K562 (cell line): ENCODE measurements at regions not wholly inside any gene's neighbourhood (a gene's known extent, or its start where the extent isn't known, plus 50 kb on each side); places are given as distances from the start of the nearest gene placed in this dataset.

Experiments used
- ATF1 ChIP-seq, 2 experiments: fragments of 450-650 bp in 1 of 2; IDR thresholded peaks; 2 replicates each; pipeline ENCODE4 v1.6.1; 2016; ENCODE audit warnings: missing compliant biosample characterization in 1 of 2, missing genetic modification characterization in 1 of 2
- CBFA2T3 ChIP-seq: fragments of 450-650 bp; IDR thresholded peaks from 2 replicates; pipeline ENCODE4 v1.6.1; 2017
- DPF2 ChIP-seq: fragments of 450-650 bp; IDR thresholded peaks from 2 replicates; pipeline ENCODE4 v1.6.1; 2016
- FOXA3 ChIP-seq, 2 experiments: fragments of 450-650 bp in 1 of 2; sonication (generic) in 1 of 2; formaldehyde crosslinking; IDR thresholded peaks in 1 of 2; conservative IDR thresholded peaks in 1 of 2; 2 replicates each; pipeline versions ENCODE4 v1.4.0 to v1.8.0; 2020 to 2022; ENCODE audit warnings: mild to moderate bottlenecking in 2 of 2, missing genetic modification reagents in 1 of 2
- GATA2 ChIP-seq: sonication (generic); formaldehyde crosslinking; IDR thresholded peaks from 2 replicates; pipeline ENCODE4 v1.4.0; 2020; ENCODE audit warnings: mild to moderate bottlenecking, missing genetic modification reagents
- HDAC2 ChIP-seq: fragments of 450-650 bp; IDR thresholded peaks from 2 replicates; pipeline ENCODE4 v1.6.1; 2016; ENCODE audit warnings: mild to moderate bottlenecking
- KDM1A ChIP-seq, 2 experiments: fragments of 450-650 bp; IDR thresholded peaks; 2 replicates each; pipeline ENCODE4 v1.6.1; 2016; ENCODE audit warnings: mild to moderate bottlenecking in 2 of 2
- MAZ ChIP-seq, 2 experiments: fragments of 450-650 bp in 1 of 2; sonication (generic) in 1 of 2; formaldehyde crosslinking; IDR thresholded peaks in 1 of 2; conservative IDR thresholded peaks in 1 of 2; 2 replicates each; pipeline versions ENCODE4 v1.4.0 to v1.5.0; 2020; ENCODE audit warnings: mild to moderate bottlenecking in 1 of 2, missing genetic modification reagents in 1 of 2
- MTA2 ChIP-seq: fragments of 450-650 bp; IDR thresholded peaks from 2 replicates; pipeline ENCODE4 v1.6.1; 2016; ENCODE audit warnings: low read depth
- MYNN ChIP-seq, 2 experiments: sonication (generic); formaldehyde crosslinking in 1 of 2; IDR thresholded peaks; 2 replicates each; pipeline versions ENCODE4 v1.5.0 to v1.6.1; 2016 to 2020; ENCODE audit warnings: antibody characterized with exemption in 1 of 2, missing genetic modification reagents in 1 of 2
- NFXL1 ChIP-seq: fragments of 450-650 bp; formaldehyde crosslinking; IDR thresholded peaks from 2 replicates; pipeline ENCODE4 v1.4.0; 2021; ENCODE audit warnings: mild to moderate bottlenecking
- RBM39 ChIP-seq: fragments of 200-400 bp; formaldehyde crosslinking; optimal IDR thresholded peaks from 2 replicates; pipeline ENCODE3; 2018; ENCODE audit warnings: low read depth, low read length
- SMARCA4 ChIP-seq: fragments of 450-650 bp; IDR thresholded peaks from 2 replicates; pipeline ENCODE4 v1.6.1; 2016
- TAL1 ChIP-seq: fragments of 450-650 bp; IDR thresholded peaks from 2 replicates; pipeline ENCODE4 v1.6.1; 2016; ENCODE audit warnings: mild to moderate bottlenecking
- TCF3 ChIP-seq: sonication (generic); formaldehyde crosslinking; IDR thresholded peaks from 2 replicates; pipeline ENCODE4 v1.4.0; 2020; ENCODE audit warnings: mild to moderate bottlenecking, missing genetic modification reagents
- ZKSCAN8 ChIP-seq: fragments of 200-800 bp; sonication (Bioruptor generic); IDR thresholded peaks from 2 replicates; pipeline ENCODE4 v1.6.1; 2016; ENCODE audit warnings: missing genetic modification characterization, missing compliant biosample characterization
- TF ChIP-seq, protein P1 (sequence below): sonication (generic); formaldehyde crosslinking; IDR thresholded peaks from 2 replicates; pipeline ENCODE4 v1.8.0; 2022; ENCODE audit warnings: mild to moderate bottlenecking, missing genetic modification reagents
- TF ChIP-seq, protein P2 (sequence below): sonication (generic); formaldehyde crosslinking; IDR thresholded peaks from 2 replicates; pipeline ENCODE4 v1.8.1; 2023; ENCODE audit warnings: mild to moderate bottlenecking, missing genetic modification reagents
- TF ChIP-seq, protein P3 (sequence below), 2 experiments: IDR thresholded peaks in 1 of 2; conservative IDR thresholded peaks in 1 of 2; 2 replicates each; pipeline ENCODE4 v1.6.1; 2016; ENCODE audit warnings: low read depth in 2 of 2, mild to moderate bottlenecking in 1 of 2, missing compliant biosample characterization in 1 of 2, missing genetic modification characterization in 1 of 2, moderate library complexity in 1 of 2
- TF ChIP-seq, protein P4 (sequence below): fragments of 250-450 bp; sonication (Bioruptor Pico); IDR thresholded peaks from 2 replicates; pipeline ENCODE4 v1.5.0; 2021
- TF ChIP-seq, protein P5 (sequence below): sonication (generic); formaldehyde crosslinking; IDR thresholded peaks from 2 replicates; pipeline ENCODE4 v1.9.0; 2022; ENCODE audit warnings: mild to moderate bottlenecking, missing genetic modification reagents

DNA sequence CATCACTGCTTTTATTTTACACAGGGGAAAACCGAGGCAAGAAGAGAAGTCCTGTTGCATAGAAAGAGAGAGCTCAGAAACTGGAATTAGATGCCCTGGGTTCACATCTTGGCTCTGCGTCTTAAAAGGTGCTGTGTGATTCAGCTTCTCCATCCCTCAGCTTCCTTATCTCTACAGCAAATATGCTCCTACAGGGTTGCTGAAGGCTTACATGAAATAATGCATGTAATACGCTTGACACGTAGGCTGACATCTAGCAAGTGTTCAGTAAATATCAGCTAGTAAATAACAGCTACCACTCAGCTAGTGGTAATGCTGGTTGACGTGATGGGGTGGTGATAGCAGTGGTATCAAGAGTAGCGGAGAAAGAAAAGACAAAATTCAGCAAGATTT is 77.1 kb upstream of the CD55 start (continued):
- TF ChIP-seq, protein P1, sequence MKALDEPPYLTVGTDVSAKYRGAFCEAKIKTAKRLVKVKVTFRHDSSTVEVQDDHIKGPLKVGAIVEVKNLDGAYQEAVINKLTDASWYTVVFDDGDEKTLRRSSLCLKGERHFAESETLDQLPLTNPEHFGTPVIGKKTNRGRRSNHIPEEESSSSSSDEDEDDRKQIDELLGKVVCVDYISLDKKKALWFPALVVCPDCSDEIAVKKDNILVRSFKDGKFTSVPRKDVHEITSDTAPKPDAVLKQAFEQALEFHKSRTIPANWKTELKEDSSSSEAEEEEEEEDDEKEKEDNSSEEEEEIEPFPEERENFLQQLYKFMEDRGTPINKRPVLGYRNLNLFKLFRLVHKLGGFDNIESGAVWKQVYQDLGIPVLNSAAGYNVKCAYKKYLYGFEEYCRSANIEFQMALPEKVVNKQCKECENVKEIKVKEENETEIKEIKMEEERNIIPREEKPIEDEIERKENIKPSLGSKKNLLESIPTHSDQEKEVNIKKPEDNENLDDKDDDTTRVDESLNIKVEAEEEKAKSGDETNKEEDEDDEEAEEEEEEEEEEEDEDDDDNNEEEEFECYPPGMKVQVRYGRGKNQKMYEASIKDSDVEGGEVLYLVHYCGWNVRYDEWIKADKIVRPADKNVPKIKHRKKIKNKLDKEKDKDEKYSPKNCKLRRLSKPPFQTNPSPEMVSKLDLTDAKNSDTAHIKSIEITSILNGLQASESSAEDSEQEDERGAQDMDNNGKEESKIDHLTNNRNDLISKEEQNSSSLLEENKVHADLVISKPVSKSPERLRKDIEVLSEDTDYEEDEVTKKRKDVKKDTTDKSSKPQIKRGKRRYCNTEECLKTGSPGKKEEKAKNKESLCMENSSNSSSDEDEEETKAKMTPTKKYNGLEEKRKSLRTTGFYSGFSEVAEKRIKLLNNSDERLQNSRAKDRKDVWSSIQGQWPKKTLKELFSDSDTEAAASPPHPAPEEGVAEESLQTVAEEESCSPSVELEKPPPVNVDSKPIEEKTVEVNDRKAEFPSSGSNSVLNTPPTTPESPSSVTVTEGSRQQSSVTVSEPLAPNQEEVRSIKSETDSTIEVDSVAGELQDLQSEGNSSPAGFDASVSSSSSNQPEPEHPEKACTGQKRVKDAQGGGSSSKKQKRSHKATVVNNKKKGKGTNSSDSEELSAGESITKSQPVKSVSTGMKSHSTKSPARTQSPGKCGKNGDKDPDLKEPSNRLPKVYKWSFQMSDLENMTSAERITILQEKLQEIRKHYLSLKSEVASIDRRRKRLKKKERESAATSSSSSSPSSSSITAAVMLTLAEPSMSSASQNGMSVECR (CRISPR knock-in tag) = no peak
- TF ChIP-seq, protein P2, sequence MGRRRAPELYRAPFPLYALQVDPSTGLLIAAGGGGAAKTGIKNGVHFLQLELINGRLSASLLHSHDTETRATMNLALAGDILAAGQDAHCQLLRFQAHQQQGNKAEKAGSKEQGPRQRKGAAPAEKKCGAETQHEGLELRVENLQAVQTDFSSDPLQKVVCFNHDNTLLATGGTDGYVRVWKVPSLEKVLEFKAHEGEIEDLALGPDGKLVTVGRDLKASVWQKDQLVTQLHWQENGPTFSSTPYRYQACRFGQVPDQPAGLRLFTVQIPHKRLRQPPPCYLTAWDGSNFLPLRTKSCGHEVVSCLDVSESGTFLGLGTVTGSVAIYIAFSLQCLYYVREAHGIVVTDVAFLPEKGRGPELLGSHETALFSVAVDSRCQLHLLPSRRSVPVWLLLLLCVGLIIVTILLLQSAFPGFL = no peak
- peak; percentile 72 for TF ChIP-seq TCF3
- TF ChIP-seq MAZ (CRISPR knock-in tag; conservative IDR thresholded peaks at IDR 0.05 in 1 of 2, IDR thresholded peaks at IDR 0.05 in 1 of 2) = 0 out of 4 replicates have a peak, but pooled peaks have one; percentile 11 to 21
- peak; percentile 71; the same call in 1 of the 2 replicates for TF ChIP-seq DPF2
- TF ChIP-seq, protein P3, sequence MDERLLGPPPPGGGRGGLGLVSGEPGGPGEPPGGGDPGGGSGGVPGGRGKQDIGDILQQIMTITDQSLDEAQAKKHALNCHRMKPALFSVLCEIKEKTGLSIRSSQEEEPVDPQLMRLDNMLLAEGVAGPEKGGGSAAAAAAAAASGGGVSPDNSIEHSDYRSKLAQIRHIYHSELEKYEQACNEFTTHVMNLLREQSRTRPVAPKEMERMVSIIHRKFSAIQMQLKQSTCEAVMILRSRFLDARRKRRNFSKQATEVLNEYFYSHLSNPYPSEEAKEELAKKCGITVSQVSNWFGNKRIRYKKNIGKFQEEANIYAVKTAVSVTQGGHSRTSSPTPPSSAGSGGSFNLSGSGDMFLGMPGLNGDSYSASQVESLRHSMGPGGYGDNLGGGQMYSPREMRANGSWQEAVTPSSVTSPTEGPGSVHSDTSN (CRISPR knock-in tag; IDR thresholded peaks at IDR 0.05; ENCODE audit: low read depth) = no peak
- TF ChIP-seq, protein P3 (tag; conservative IDR thresholded peaks at IDR 0.05; ENCODE audit: low read depth) = peak; percentile 51
- peak in 1 of 2 experiments; percentile 47; a peak in 1 of 4 replicates for TF ChIP-seq KDM1A (IDR thresholded peaks at IDR 0.05)
- TF ChIP-seq, protein P4, sequence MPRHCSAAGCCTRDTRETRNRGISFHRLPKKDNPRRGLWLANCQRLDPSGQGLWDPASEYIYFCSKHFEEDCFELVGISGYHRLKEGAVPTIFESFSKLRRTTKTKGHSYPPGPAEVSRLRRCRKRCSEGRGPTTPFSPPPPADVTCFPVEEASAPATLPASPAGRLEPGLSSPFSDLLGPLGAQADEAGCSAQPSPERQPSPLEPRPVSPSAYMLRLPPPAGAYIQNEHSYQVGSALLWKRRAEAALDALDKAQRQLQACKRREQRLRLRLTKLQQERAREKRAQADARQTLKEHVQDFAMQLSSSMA (CRISPR knock-in tag) = no peak
- no peak for TF ChIP-seq MYNN (IDR thresholded peaks at IDR 0.05)
- TF ChIP-seq MYNN (CRISPR knock-in tag; IDR thresholded peaks at IDR 0.05) = no peak
- TF ChIP-seq FOXA3 (CRISPR knock-in tag; conservative IDR thresholded peaks at IDR 0.05 in 1 of 2, IDR thresholded peaks at IDR 0.05 in 1 of 2) = 0 out of 4 replicates have a peak, but pooled peaks of 1 of the 2 experiments have one; percentile 41
- TF ChIP-seq CBFA2T3 = peak; percentile 65
- TF ChIP-seq RBM39 = no peak
- 0 out of 2 replicates have a peak, but pooled peaks have one; percentile 28 for TF ChIP-seq MTA2
- peak; percentile 63 for TF ChIP-seq GATA2
- no peak for TF ChIP-seq ATF1 (CRISPR knock-in tag; IDR thresholded peaks at IDR 0.05)
- peak; percentile 36; the same call in 1 of the 2 replicates for TF ChIP-seq ATF1 (tag; IDR thresholded peaks at IDR 0.05)
- TF ChIP-seq, protein P5, sequence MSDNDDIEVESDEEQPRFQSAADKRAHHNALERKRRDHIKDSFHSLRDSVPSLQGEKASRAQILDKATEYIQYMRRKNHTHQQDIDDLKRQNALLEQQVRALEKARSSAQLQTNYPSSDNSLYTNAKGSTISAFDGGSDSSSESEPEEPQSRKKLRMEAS (CRISPR knock-in tag) = no peak
- peak; percentile 74; the same call in 1 of the 2 replicates for TF ChIP-seq HDAC2
- peak; percentile 75; the same call in 1 of the 2 replicates for TF ChIP-seq SMARCA4
- no peak for TF ChIP-seq ZKSCAN8
- no peak for TF ChIP-seq NFXL1
- peak; percentile 60 for TF ChIP-seq TAL1
